Uterus (tissue), 3 donors: ENCODE measurements at regions not wholly inside any gene's neighbourhood (a gene's known extent, or its start where the extent isn't known, plus 50 kb on each side); places are given as distances from the start of the nearest gene placed in this dataset.

Experiments
- DNase-seq, 2 donors: peaks; one replicate each; pipeline ENCODE4 v3.0.0-alpha.2; 2019 to 2020
- H3K27ac ChIP-seq, 2 donors: fragments of 200-600 bp; sonication (generic); 1 replicate in 1 of 2; 2 replicates in 1 of 2; pipeline ENCODE4 v1.5.1; 2016 to 2018
- H3K27me3 ChIP-seq, 2 donors: fragments of 200-600 bp; sonication (generic); one replicate each; pipeline ENCODE4 v1.5.1; 2018 to 2019; ENCODE audit warnings: control low read depth in 1 of 2
- H3K36me3 ChIP-seq, 2 donors: fragments of 200-600 bp; sonication (generic); one replicate each; pipeline ENCODE4 v1.5.1; 2019; ENCODE audit warnings: control low read depth in 1 of 2
- H3K4me1 ChIP-seq, 2 donors: fragments of 200-600 bp; sonication (generic); one replicate each; pipeline ENCODE4 v1.5.1; 2018 to 2019; ENCODE audit warnings: control low read depth in 1 of 2
- H3K4me3 ChIP-seq, 2 donors: fragments of 200-600 bp; sonication (generic); 1 replicate in 1 of 2; 2 replicates in 1 of 2; pipeline ENCODE4 v1.5.1; 2018 to 2019; ENCODE audit warnings: mild to moderate bottlenecking in 1 of 2
- H3K9me3 ChIP-seq, 2 donors: fragments of 200-600 bp; sonication (generic); one replicate each; pipeline ENCODE4 v1.5.1; 2019; ENCODE audit warnings: control low read depth in 1 of 2
- CTCF ChIP-seq, 4 experiments: fragments of 200-600 bp in 2 of 4; fragments of 450-650 bp in 2 of 4; sonication (generic) in 2 of 4; IDR thresholded peaks; one replicate each; pipeline ENCODE4 v1.5.1; 2016 to 2019; ENCODE audit warnings: antibody characterized with exemption in 4 of 4, mild to moderate bottlenecking in 2 of 4, moderate library complexity in 1 of 4
- POLR2A ChIP-seq, 2 donors: fragments of 450-650 bp; IDR thresholded peaks; one replicate each; pipeline ENCODE4 v1.6.1; 2016; ENCODE audit warnings: antibody characterized with exemption in 2 of 2, mild to moderate bottlenecking in 1 of 2, moderate library complexity in 1 of 2
- intact Hi-C: fragments of 100-400 bp; cut with DNase I; formaldehyde crosslinking; loops from one replicate; pipeline ENCODE4 v1.15.1; 2023; ENCODE audit warnings: low total_unique reads
- donor health status: DM: yes; HTN: yes; CAD: no.

DNA sequence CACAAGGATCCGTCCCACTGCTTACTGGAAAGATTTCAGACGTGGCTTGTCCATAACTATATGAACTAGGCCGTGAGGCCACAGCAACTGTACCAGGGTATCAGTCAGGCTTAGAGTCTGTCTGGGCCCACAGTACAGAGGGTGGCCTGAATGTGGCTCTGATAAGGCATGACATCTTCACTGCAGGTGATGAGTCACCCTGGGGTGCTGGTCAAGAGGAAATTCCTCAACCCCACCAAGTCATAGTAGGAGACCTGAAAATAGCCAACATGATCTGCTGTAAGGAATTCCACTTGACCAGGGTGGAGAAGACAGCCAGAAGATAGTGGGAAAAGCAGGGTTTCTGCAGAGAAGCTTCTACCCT, 107.7 kb downstream of the INHBB start:
- H3K4me1 ChIP-seq = no peaks in the 10 kb centered on the region
- H3K27ac ChIP-seq = no peak overlapping the region
- H3K27me3 ChIP-seq = no peaks in the 10 kb centered on the region
- intact Hi-C loops = no loop called here
- no peak overlapping the region for H3K4me3 ChIP-seq
- H3K36me3 ChIP-seq = no peaks in the 10 kb centered on the region
- TF ChIP-seq CTCF (IDR thresholded peaks at IDR 0.05) (no peak), POLR2A (IDR thresholded peaks at IDR 0.05) (no peak)
- no peak for DNase-seq
- no peaks in the 10 kb centered on the region for H3K9me3 ChIP-seq

- no peaks in the 10 kb centered on the region for H3K36me3 ChIP-seq
- H3K4me1 ChIP-seq = no peaks in the 10 kb centered on the region
- H3K4me3 ChIP-seq = no peak overlapping the region
- no peak for DNase-seq
- peaks cover 0 to 6% of the 10 kb centered on the region in 2 donors for H3K9me3 ChIP-seq
- H3K27me3 ChIP-seq = no peaks in the 10 kb centered on the region
- no peak overlapping the region for H3K27ac ChIP-seq
- TF ChIP-seq POLR2A (IDR thresholded peaks at IDR 0.05) (no peak), CTCF (IDR thresholded peaks at IDR 0.05) (no peak)
- intact Hi-C loops = no loop called here
Measured at GRCh38 chr2:120454654-120455385, 108.9 kb downstream of the INHBB start.

- Histone ChIP-seq H3K36me3 (no peaks in the 10 kb centered on the region), H3K27me3 (no peaks in the 10 kb centered on the region), H3K4me3 (no peak overlapping the region), H3K9me3 (peaks cover 0 to 6% of the 10 kb centered on the region in 2 donors), H3K27ac (no peak overlapping the region), H3K4me1 (no peaks in the 10 kb centered on the region)
- TF ChIP-seq CTCF (IDR thresholded peaks at IDR 0.05) (no peak), POLR2A (IDR thresholded peaks at IDR 0.05) (no peak)
- intact Hi-C loops = no loop called here
- no peak for DNase-seq
Measured at GRCh38 chr2:120455390-120455789, 109.5 kb downstream of the INHBB start.

- Histone ChIP-seq H3K36me3 (no peaks in the 10 kb centered on the region), H3K27ac (no peak overlapping the region), H3K4me1 (no peaks in the 10 kb centered on the region), H3K27me3 (no peaks in the 10 kb centered on the region), H3K9me3 (peaks cover 0 to 6% of the 10 kb centered on the region in 2 donors), H3K4me3 (no peak overlapping the region)
- no peak for DNase-seq
- intact Hi-C loops = no loop called here
- TF ChIP-seq CTCF (IDR thresholded peaks at IDR 0.05) = no peak
- no peak for TF ChIP-seq POLR2A (IDR thresholded peaks at IDR 0.05)
Measured at GRCh38 chr2:120456867-120457266, 110.9 kb downstream of the INHBB start.

GRCh38 chr2:120460511-120460910, 114.6 kb downstream of the INHBB start:
- Histone ChIP-seq H3K27me3 (no peaks in the 10 kb centered on the region), H3K4me3 (no peak overlapping the region), H3K27ac (no peak overlapping the region), H3K4me1 (no peaks in the 10 kb centered on the region), H3K36me3 (no peaks in the 10 kb centered on the region), H3K9me3 (peaks cover 0 to 6% of the 10 kb centered on the region in 2 donors)
- TF ChIP-seq POLR2A (IDR thresholded peaks at IDR 0.05) (no peak), CTCF (IDR thresholded peaks at IDR 0.05) (no peak)
- no peak for DNase-seq
- intact Hi-C loops = no loop called here
